GM18861 (cell line): ENCODE measurements at regions not wholly inside any gene's neighbourhood (a gene's known extent, or its start where the extent isn't known, plus 50 kb on each side); places are given as distances from the start of the nearest gene placed in this dataset.
"Not testable (repeated sequence)": the region's sequence is repeated elsewhere in the genome, so short reads cannot be mapped to it uniquely, and the experiment has no call there.

Experiments used
- ATAC-seq: cut with Tn5 transposase; IDR thresholded peaks from one replicate; pipeline ENCODE4 v1.9.1; 2021; ENCODE audit not compliant: unreplicated experiment

GRCh38 chr7:131068604-131069021, 259.1 kb upstream of the MKLN1 start:
- no peak for ATAC-seq

GRCh38 chr7:131071786-131072504, 255.7 kb upstream of the MKLN1 start:
- no peak for ATAC-seq

- ATAC-seq, result no peak
These were observed 255.1 kb upstream of the MKLN1 start for GRCh38 chr7:131072505-131073091.

- no peak for ATAC-seq
These were observed 253.6 kb upstream of the MKLN1 start for GRCh38 chr7:131074043-131074442.

- no peak for ATAC-seq
These were observed 253.1 kb upstream of the MKLN1 start for GRCh38 chr7:131074585-131074984.

GRCh38 chr7:131075406-131075805, 252.3 kb upstream of the MKLN1 start:
- ATAC-seq, result no peak

GRCh38 chr7:131076032-131076431, 251.6 kb upstream of the MKLN1 start:
- ATAC-seq, result no peak

GRCh38 chr7:131076711-131077181, 250.9 kb upstream of the MKLN1 start:
- ATAC-seq, result no peak

- no peak for ATAC-seq
These were observed 249.9 kb upstream of the MKLN1 start for GRCh38 chr7:131077735-131078134.

- ATAC-seq, result no peak
These were observed 246.9 kb upstream of the MKLN1 start for GRCh38 chr7:131080754-131081153.

- no peak for ATAC-seq
These were observed 246.4 kb upstream of the MKLN1 start for GRCh38 chr7:131081308-131081707.

GRCh38 chr7:131083781-131084180, 243.9 kb upstream of the MKLN1 start:
- no peak for ATAC-seq

- not testable (repeated sequence) for ATAC-seq
These were observed 243.3 kb upstream of the MKLN1 start for GRCh38 chr7:131084336-131084735.

GRCh38 chr7:131087756-131088658, 239.7 kb upstream of the MKLN1 start:
- no peak for ATAC-seq

GRCh38 chr7:131090188-131090587, 237.5 kb upstream of the MKLN1 start:
- no peak for ATAC-seq

GRCh38 chr7:131090886-131091692, 236.6 kb upstream of the MKLN1 start:
- ATAC-seq, result no peak

GRCh38 chr7:131094685-131095084, 233.0 kb upstream of the MKLN1 start:
- no peak for ATAC-seq

GRCh38 chr7:131095346-131095745, 232.3 kb upstream of the MKLN1 start:
- no peak for ATAC-seq

GRCh38 chr7:131096267-131096927, 231.3 kb upstream of the MKLN1 start:
- no peak for ATAC-seq

- ATAC-seq, result no peak
These were observed 229.9 kb upstream of the MKLN1 start for GRCh38 chr7:131097662-131098376.
